AG04449 (cell line): ENCODE measurements at regions not wholly inside any gene's neighbourhood (a gene's known extent, or its start where the extent isn't known, plus 50 kb on each side); places are given as distances from the start of the nearest gene placed in this dataset.

Experiments
- CTCF ChIA-PET: fragments of 350-600 bp; formaldehyde crosslinking; extraction: SDS; loops from one replicate; lab custom pipeline; 2021; ENCODE audit warnings: antibody characterized with exemption; lab: Yijun Ruan, JAX
- POLR2A ChIA-PET: fragments of 400-600, 350-600 bp; formaldehyde crosslinking; extraction: SDS; loops from one replicate; lab custom pipeline; 2020; ENCODE audit warnings: antibody characterized with exemption, inconsistent platforms; lab: Yijun Ruan, JAX
- DNase-seq: peaks from one replicate; pipeline ENCODE4 v3.0.0-alpha.2; 2010; ENCODE audit warnings: low read depth, low spot score
- H3K4me3 ChIP-seq: 2 replicates; pipeline ENCODE4 v1.5.1; 2011; ENCODE audit warnings: low read depth, mild to moderate bottlenecking, control low read depth, low read length
- TF ChIP-seq, protein P1 (sequence below): IDR thresholded peaks from one replicate; pipeline ENCODE4 v1.5.1; 2011; ENCODE audit warnings: mild to moderate bottlenecking, moderate library complexity, low read length, control low read depth, inconsistent platforms; ENCODE audit not compliant: insufficient read depth; ENCODE audit errors: missing control alignments

DNA sequence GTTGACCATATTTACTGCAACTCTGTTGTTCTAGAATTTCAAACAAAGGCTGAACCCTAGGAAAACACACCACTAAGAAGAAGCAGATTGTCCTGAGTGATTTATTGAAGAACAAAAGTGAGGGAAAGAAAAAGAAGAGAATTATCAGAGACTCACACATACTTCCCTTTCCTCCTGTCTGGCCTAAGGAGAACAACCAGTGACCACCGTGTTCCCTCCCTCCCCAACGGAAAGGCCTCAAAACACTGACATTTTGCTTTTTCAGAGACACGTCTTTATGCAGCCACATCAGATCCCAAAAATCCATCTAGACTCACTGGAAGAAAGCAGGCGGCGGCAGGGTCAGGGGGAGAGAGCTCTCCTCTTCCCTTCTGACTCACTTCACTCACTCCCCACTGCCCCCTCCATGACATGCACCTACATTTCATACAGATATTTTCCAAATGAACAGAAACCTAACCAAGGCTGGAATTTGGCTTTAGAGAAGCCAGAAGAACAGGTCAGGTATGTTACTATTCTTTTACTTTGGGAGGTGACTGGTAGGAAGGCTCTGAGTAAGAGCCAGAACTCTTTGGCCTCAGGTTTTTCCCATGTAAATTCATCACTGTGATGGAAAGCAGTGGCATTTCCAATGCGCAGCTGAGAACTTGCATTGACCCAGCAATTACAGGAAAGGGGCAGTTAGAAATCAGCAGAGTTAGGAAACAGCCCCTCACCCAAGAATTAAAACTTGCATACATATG, 169.9 kb downstream of the BCL11A start:
- POLR2A ChIA-PET, result no interaction called here
- no peak for DNase-seq
- TF ChIP-seq, protein P1, sequence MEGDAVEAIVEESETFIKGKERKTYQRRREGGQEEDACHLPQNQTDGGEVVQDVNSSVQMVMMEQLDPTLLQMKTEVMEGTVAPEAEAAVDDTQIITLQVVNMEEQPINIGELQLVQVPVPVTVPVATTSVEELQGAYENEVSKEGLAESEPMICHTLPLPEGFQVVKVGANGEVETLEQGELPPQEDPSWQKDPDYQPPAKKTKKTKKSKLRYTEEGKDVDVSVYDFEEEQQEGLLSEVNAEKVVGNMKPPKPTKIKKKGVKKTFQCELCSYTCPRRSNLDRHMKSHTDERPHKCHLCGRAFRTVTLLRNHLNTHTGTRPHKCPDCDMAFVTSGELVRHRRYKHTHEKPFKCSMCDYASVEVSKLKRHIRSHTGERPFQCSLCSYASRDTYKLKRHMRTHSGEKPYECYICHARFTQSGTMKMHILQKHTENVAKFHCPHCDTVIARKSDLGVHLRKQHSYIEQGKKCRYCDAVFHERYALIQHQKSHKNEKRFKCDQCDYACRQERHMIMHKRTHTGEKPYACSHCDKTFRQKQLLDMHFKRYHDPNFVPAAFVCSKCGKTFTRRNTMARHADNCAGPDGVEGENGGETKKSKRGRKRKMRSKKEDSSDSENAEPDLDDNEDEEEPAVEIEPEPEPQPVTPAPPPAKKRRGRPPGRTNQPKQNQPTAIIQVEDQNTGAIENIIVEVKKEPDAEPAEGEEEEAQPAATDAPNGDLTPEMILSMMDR, result no peak
- H3K4me3 ChIP-seq, result no peak overlapping the region
- CTCF ChIA-PET, result no interaction called here

GRCh38 chr2:60380411-60380810, 173.0 kb downstream of the BCL11A start:
- H3K4me3 ChIP-seq, result no peak overlapping the region
- CTCF ChIA-PET, result no interaction called here
- no peak for DNase-seq
- TF ChIP-seq, protein P1, result no peak
- POLR2A ChIA-PET, result no interaction called here

DNA sequence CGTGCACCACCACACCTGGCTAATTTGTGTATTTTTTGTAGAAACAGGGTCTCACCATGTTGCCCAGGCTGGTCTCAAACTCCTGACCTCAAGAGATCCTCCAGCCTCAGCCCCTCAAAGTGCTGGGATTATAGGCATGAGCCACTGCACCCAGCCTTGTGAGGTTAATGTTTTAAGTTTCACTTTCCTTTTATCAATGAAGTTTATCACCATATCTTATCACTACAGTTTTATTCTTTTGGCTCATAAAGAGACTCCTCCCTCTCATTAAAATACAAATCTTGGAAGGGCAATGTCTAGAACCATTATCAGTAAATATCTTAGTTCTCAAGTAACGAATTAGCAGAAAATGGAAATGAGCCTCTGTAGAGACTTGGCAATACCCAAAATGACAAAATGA, 173.8 kb downstream of the BCL11A start:
- TF ChIP-seq, protein P1, result no peak
- no peak overlapping the region for H3K4me3 ChIP-seq
- no peak for DNase-seq
- ChIA-PET POLR2A (no interaction called here), CTCF (no interaction called here)

DNA sequence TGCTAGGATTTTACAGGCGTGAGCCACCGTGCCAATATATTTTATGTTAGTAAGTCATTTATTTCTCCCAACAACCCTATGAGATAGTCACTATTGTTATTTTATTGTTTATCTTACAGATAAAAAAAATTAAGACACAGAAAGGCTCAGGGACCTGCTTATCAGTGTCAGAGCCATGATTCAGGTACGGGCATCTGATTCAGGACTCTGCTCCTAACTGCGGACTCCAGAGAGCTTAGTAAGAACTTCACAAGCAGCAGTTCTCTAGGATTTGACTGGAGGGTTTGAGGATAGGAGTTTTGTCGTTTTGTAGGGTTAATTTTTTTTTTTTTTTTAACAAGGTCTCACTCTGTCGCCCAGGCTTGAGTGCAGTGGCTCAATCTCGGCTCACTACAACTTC, 174.2 kb downstream of the BCL11A start:
- TF ChIP-seq, protein P1, result no peak
- CTCF ChIA-PET, result no interaction called here
- POLR2A ChIA-PET, result no interaction called here
- no peak overlapping the region for H3K4me3 ChIP-seq
- DNase-seq, result no peak

- ChIA-PET POLR2A (no interaction called here), CTCF (no interaction called here)
- TF ChIP-seq, protein P1, result no peak
- no peak overlapping the region for H3K4me3 ChIP-seq
- no peak for DNase-seq
These were observed 175.6 kb downstream of the BCL11A start for GRCh38 chr2:60377825-60378224.

GRCh38 chr2:60376252-60376651, 177.2 kb downstream of the BCL11A start:
- POLR2A ChIA-PET, result no interaction called here
- TF ChIP-seq, protein P1, result no peak
- no peak overlapping the region for H3K4me3 ChIP-seq

More at GRCh38 chr2:60376252-60376651, 177.2 kb downstream of the BCL11A start:
- CTCF ChIA-PET, result no interaction called here
- DNase-seq, result no peak
